ENCODE measurements at regions not wholly inside any gene's neighbourhood (a gene's known extent, or its start where the extent isn't known, plus 50 kb on each side); places are given as distances from the start of the nearest gene placed in this dataset.

GRCh38 chr11:112593440-112593839 is 332.8 kb upstream of the PLET1 start (continued):
- TF ChIP-seq HMGXB4 (CRISPR knock-in tag; IDR thresholded peaks at IDR 0.05), result no peak
- TF ChIP-seq STAT6 (CRISPR knock-in tag; conservative IDR thresholded peaks at IDR 0.05; ENCODE audit: low read depth), result no peak
- no peak for TF ChIP-seq NR3C1 (CRISPR knock-in tag; conservative IDR thresholded peaks at IDR 0.05; ENCODE audit: low read depth)
- no peak for TF ChIP-seq ZNF532 (CRISPR knock-in tag; IDR thresholded peaks at IDR 0.05; ENCODE audit: borderline replicate concordance)

- DNase-seq (ENCODE audit: low spot score) (no peak), ATAC-seq (peak; percentile 91)
- POLR2A ChIA-PET, result no interaction called here
- TF ChIP-seq SMAD4 (CRISPR knock-in tag; IDR thresholded peaks at IDR 0.05), result no peak
- TF ChIP-seq TEAD1 (CRISPR knock-in tag; IDR thresholded peaks at IDR 0.05), result 0 out of 2 replicates have a peak, but pooled peaks have one; percentile 18
- no peak for TF ChIP-seq ESRRA (CRISPR knock-in tag; IDR thresholded peaks at IDR 0.05; ENCODE audit: borderline replicate concordance)
- TF ChIP-seq ETV6 (CRISPR knock-in tag; IDR thresholded peaks at IDR 0.05), result 0 out of 2 replicates have a peak, but pooled peaks have one; percentile 16
- no peak for TF ChIP-seq ZNF512 (CRISPR knock-in tag; IDR thresholded peaks at IDR 0.05; ENCODE audit: borderline replicate concordance)
- TF ChIP-seq EMX1 (CRISPR knock-in tag; IDR thresholded peaks at IDR 0.05), result no peak
- TF ChIP-seq NR3C1 (CRISPR knock-in tag; conservative IDR thresholded peaks at IDR 0.05; ENCODE audit: low read depth), result no peak
- no peak for TF ChIP-seq NR2C2 (CRISPR knock-in tag; IDR thresholded peaks at IDR 0.05)
- TF ChIP-seq ZNF416 (CRISPR knock-in tag; IDR thresholded peaks at IDR 0.05), result no peak
- no peak for TF ChIP-seq CTCF (IDR thresholded peaks at IDR 0.05)
- Mint-ChIP-seq H3K27ac (0 out of 2 replicates have a peak overlapping the region, but pooled peaks have one; percentile 28), H3K4me3 (no peak overlapping the region), H3K27me3 (ENCODE audit: low read depth) (peaks cover 3% of the 10 kb centered on the region; the same call in 1 of the 2 replicates), H3K4me1 (peaks cover 26% of the 10 kb centered on the region), H3K36me3 (peaks cover 11% of the 10 kb centered on the region), H3K9me3 (peaks cover 26% of the 10 kb centered on the region)
- CTCF ChIA-PET, result interaction anchor here (0.8 to 1.6 kb wide), 3 partner anchors 8 to 694 kb away, joined by 3 to 8 read pairs (median 4); no protein-coding TSS in a partner anchor
Observed at GRCh38 chr11:112596324-112596723, 335.7 kb upstream of the PLET1 start.

Measured in WTC11 (cell line).